ENCODE measurements at regions not wholly inside any gene's neighbourhood (a gene's known extent, or its start where the extent isn't known, plus 50 kb on each side); places are given as distances from the start of the nearest gene placed in this dataset.

GRCh38 chr5:10157085-10157669 lies 92.5 kb downstream of the ATPSCKMT start:
- TF ChIP-seq EZH2 (IDR thresholded peaks at IDR 0.05; ENCODE audit: borderline replicate concordance, low read length) (no peak), CTCF (IDR thresholded peaks at IDR 0.05; ENCODE audit: low read length) (no peak)
- Histone ChIP-seq H3F3A (ENCODE audit: insufficient read depth, low read length) (no peaks in the 10 kb centered on the region), H3K4me3 (ENCODE audit: low read depth, low read length, poor library complexity, severe bottlenecking) (no peak overlapping the region), H3K27me3 (ENCODE audit: insufficient read depth, low read length) (0 out of 2 replicates have a peak, but pooled peaks cover 4% of the 10 kb centered on the region), H4K20me1 (ENCODE audit: insufficient read depth, low read length) (no peaks in the 10 kb centered on the region), H2AFZ (ENCODE audit: low read length) (no peak overlapping the region), H3K9ac (ENCODE audit: low read length) (no peak overlapping the region), H3K79me2 (ENCODE audit: insufficient read depth, low read length) (no peaks in the 10 kb centered on the region), H3K27ac (ENCODE audit: low read depth, low read length, poor library complexity, severe bottlenecking) (no peak overlapping the region), H3K36me3 (ENCODE audit: insufficient read depth, low read length) (no peaks in the 10 kb centered on the region), H3K4me2 (ENCODE audit: low read length) (no peak overlapping the region), H3K9me2 (ENCODE audit: low read depth, low read length) (no peaks in the 10 kb centered on the region), H3K9me3 (ENCODE audit: low read length) (no peaks in the 10 kb centered on the region), H3K4me1 (ENCODE audit: insufficient read depth, low read length, severe bottlenecking) (no peaks in the 10 kb centered on the region)

- no peaks in the 10 kb centered on the region for H3F3A ChIP-seq (ENCODE audit: insufficient read depth, low read length)
Measured at GRCh38 chr5:10155897-10156667, 93.6 kb downstream of the ATPSCKMT start.

GRCh38 chr5:10153808-10154537 lies 95.7 kb downstream of the ATPSCKMT start:
- Histone ChIP-seq H3K36me3 (ENCODE audit: insufficient read depth, low read length) (no peaks in the 10 kb centered on the region), H3K4me1 (ENCODE audit: insufficient read depth, low read length, severe bottlenecking) (no peaks in the 10 kb centered on the region), H2AFZ (ENCODE audit: low read length) (no peak overlapping the region), H3K9me2 (ENCODE audit: low read depth, low read length) (no peaks in the 10 kb centered on the region), H3K9me3 (ENCODE audit: low read length) (no peaks in the 10 kb centered on the region), H3K27me3 (ENCODE audit: insufficient read depth, low read length) (no peaks in the 10 kb centered on the region; the same call in 1 of the 2 replicates), H3F3A (ENCODE audit: insufficient read depth, low read length) (no peaks in the 10 kb centered on the region), H4K20me1 (ENCODE audit: insufficient read depth, low read length) (no peaks in the 10 kb centered on the region), H3K27ac (ENCODE audit: low read depth, low read length, poor library complexity, severe bottlenecking) (no peak overlapping the region), H3K9ac (ENCODE audit: low read length) (no peak overlapping the region), H3K79me2 (ENCODE audit: insufficient read depth, low read length) (no peaks in the 10 kb centered on the region), H3K4me2 (ENCODE audit: low read length) (no peak overlapping the region), H3K4me3 (ENCODE audit: low read depth, low read length, poor library complexity, severe bottlenecking) (no peak overlapping the region)
- no peak for TF ChIP-seq EZH2 (IDR thresholded peaks at IDR 0.05; ENCODE audit: borderline replicate concordance, low read length)
- no peak for TF ChIP-seq CTCF (IDR thresholded peaks at IDR 0.05; ENCODE audit: low read length)

More at GRCh38 chr5:10155897-10156667, 93.6 kb downstream of the ATPSCKMT start:
- TF ChIP-seq CTCF (IDR thresholded peaks at IDR 0.05; ENCODE audit: low read length) (no peak), EZH2 (IDR thresholded peaks at IDR 0.05; ENCODE audit: borderline replicate concordance, low read length) (no peak)
- no peaks in the 10 kb centered on the region for H3K4me1 ChIP-seq (ENCODE audit: insufficient read depth, low read length, severe bottlenecking)
- H3K27ac ChIP-seq (ENCODE audit: low read depth, low read length, poor library complexity, severe bottlenecking): no peak overlapping the region
- H4K20me1 ChIP-seq (ENCODE audit: insufficient read depth, low read length): no peaks in the 10 kb centered on the region
- H2AFZ ChIP-seq (ENCODE audit: low read length): no peak overlapping the region
- no peak overlapping the region for H3K4me2 ChIP-seq (ENCODE audit: low read length)
- no peaks in the 10 kb centered on the region for H3K36me3 ChIP-seq (ENCODE audit: insufficient read depth, low read length)
- H3K79me2 ChIP-seq (ENCODE audit: insufficient read depth, low read length): no peaks in the 10 kb centered on the region
- H3K4me3 ChIP-seq (ENCODE audit: low read depth, low read length, poor library complexity, severe bottlenecking): no peak overlapping the region
- no peaks in the 10 kb centered on the region for H3K9me2 ChIP-seq (ENCODE audit: low read depth, low read length)
- H3K27me3 ChIP-seq (ENCODE audit: insufficient read depth, low read length): 0 out of 2 replicates have a peak, but pooled peaks cover 4% of the 10 kb centered on the region
- H3K9ac ChIP-seq (ENCODE audit: low read length): no peak overlapping the region
- H3K9me3 ChIP-seq (ENCODE audit: low read length): no peaks in the 10 kb centered on the region
